GM19452 (cell line): ENCODE measurements at regions not wholly inside any gene's neighbourhood (a gene's known extent, or its start where the extent isn't known, plus 50 kb on each side); places are given as distances from the start of the nearest gene placed in this dataset.
"Not testable (repeated sequence)": the region's sequence is repeated elsewhere in the genome, so short reads cannot be mapped to it uniquely, and the experiment has no call there.

Experiments used
- ATAC-seq: cut with Tn5 transposase; IDR thresholded peaks from one replicate; pipeline ENCODE4 v1.9.1; 2021; ENCODE audit not compliant: unreplicated experiment

- no peak for ATAC-seq
Measured at GRCh38 chr5:104611135-104611767, 1048.7 kb upstream of the NUDT12 start.

- ATAC-seq = no peak
Measured at GRCh38 chr5:104606258-104606829, 1043.8 kb upstream of the NUDT12 start.

- no peak for ATAC-seq
Measured at GRCh38 chr5:104599726-104600125, 1037.1 kb upstream of the NUDT12 start.

- ATAC-seq = no peak
Measured at GRCh38 chr5:104598285-104598684, 1035.7 kb upstream of the NUDT12 start.

- ATAC-seq = no peak
Measured at GRCh38 chr5:104594850-104595249, 1032.3 kb upstream of the NUDT12 start.

- no peak for ATAC-seq
Measured at GRCh38 chr5:104576677-104577076, 1014.1 kb upstream of the NUDT12 start.

GRCh38 chr5:104573949-104574709 lies 1011.5 kb upstream of the NUDT12 start:
- ATAC-seq = no peak

- ATAC-seq = no peak
Measured at GRCh38 chr5:104569621-104570020, 1007.0 kb upstream of the NUDT12 start.

- no peak for ATAC-seq
Measured at GRCh38 chr5:104564530-104564929, 1001.9 kb upstream of the NUDT12 start.

- no peak for ATAC-seq
Measured at GRCh38 chr5:104556957-104557356, 994.4 kb upstream of the NUDT12 start.

GRCh38 chr5:104551628-104552027 lies 989.0 kb upstream of the NUDT12 start:
- no peak for ATAC-seq

- ATAC-seq = not testable (repeated sequence)
Measured at GRCh38 chr5:104546871-104547270, 984.3 kb upstream of the NUDT12 start.

- no peak for ATAC-seq
Measured at GRCh38 chr5:104541141-104541785, 978.7 kb upstream of the NUDT12 start.

GRCh38 chr5:104540448-104540847 lies 977.9 kb upstream of the NUDT12 start:
- ATAC-seq = no peak

- ATAC-seq = no peak
Measured at GRCh38 chr5:104539618-104540350, 977.2 kb upstream of the NUDT12 start.

- no peak for ATAC-seq
Measured at GRCh38 chr5:104538734-104539133, 976.1 kb upstream of the NUDT12 start.

- no peak for ATAC-seq
Measured at GRCh38 chr5:104533498-104533897, 970.9 kb upstream of the NUDT12 start.

- ATAC-seq = no peak
Measured at GRCh38 chr5:104526866-104527265, 964.3 kb upstream of the NUDT12 start.

GRCh38 chr5:104513640-104514072 lies 951.1 kb upstream of the NUDT12 start:
- ATAC-seq = no peak

GRCh38 chr5:104513121-104513602 lies 950.6 kb upstream of the NUDT12 start:
- no peak for ATAC-seq
